ENCODE measurements at regions not wholly inside any gene's neighbourhood (a gene's known extent, or its start where the extent isn't known, plus 50 kb on each side); places are given as distances from the start of the nearest gene placed in this dataset.

DNA sequence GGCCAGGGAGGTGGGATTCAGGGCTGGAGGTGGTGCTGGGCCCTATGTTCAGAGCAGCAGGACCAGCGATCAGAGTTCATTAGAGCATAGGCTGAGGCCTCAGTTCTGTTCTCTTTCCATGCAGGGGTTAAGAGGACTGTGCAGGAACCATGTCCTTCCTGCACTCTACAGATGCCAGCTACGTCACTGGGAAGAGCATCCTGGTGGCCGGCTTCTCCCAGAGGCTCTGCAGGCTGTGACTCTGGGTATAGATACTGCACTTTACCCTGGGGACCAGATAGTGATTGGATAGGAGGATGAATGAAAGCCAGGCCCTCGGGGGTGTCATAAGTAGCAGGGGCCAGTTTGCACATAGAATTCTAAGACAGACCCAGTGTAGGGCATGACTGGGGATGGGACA is 92.6 kb downstream of the DHRS2 start:
- TF ChIP-seq SUZ12 (IDR thresholded peaks at IDR 0.05; ENCODE audit: extremely low read depth, insufficient read depth, insufficient read length) (no peak), YY1 (IDR thresholded peaks at IDR 0.05; ENCODE audit: insufficient read depth, insufficient read length) (no peak), ZNF274 (IDR thresholded peaks at IDR 0.05; ENCODE audit: low read depth, low read length) (no peak)

All from NT2/D1 (cell line).